ENCODE measurements at regions not wholly inside any gene's neighbourhood (a gene's known extent, or its start where the extent isn't known, plus 50 kb on each side); places are given as distances from the start of the nearest gene placed in this dataset.

DNA sequence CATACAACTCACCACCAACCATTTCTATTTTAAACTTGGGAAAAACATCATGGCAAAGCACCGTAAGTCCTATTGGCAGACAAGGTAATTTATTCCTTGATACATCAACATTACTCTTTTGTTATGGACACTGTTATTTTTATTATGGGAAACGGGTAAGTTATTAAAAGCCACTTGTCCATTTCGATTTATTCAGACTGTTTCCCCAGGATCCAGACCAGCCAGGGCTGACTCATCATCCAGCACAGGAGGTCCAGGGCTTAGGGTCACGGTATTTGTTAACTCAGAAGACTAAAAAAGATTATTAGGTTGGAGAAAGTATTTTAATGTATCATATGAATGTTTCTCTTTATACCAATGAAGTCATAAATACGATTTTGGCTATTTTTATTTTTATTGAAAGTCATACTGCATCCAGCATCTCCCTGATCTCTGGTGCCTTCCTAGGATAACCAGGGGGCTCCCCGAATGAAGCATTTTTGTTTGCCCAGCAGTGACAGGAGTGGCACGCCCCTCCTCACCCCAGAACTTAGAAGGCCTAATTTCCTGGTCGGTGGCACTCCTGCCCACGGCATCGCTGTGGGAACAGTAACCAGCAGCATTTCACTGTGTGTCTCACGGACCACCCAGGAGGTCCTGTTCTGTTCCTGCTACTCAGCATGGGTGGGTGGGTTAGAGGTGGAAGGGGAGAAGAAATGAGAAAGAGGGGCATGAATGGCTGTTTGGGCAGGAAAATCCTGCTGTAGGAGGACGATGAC is 446.1 kb downstream of the EIPR1 start:
- Histone ChIP-seq H3K4me3 (ENCODE audit: low read depth in 2 of 2, low read length in 1 of 2) (no peak overlapping the region), H3K4me1 (ENCODE audit: control insufficient read depth in 1 of 2, insufficient read depth in 2 of 2, low read depth in 1 of 2, low read length in 1 of 2) (peaks cover 0 to 19% of the 10 kb centered on the region in 2 experiments; a peak in 1 of 4 replicates), H2AFZ (ENCODE audit: low read depth) (no peak overlapping the region), H3K9me2 (no peaks in the 10 kb centered on the region; the same call in 1 of the 2 replicates), H3K4me2 (no peak overlapping the region), H3K79me2 (ENCODE audit: insufficient read depth) (no peaks in the 10 kb centered on the region), H4K20me1 (ENCODE audit: insufficient read depth) (no peaks in the 10 kb centered on the region), H3K27ac (ENCODE audit: low read depth in 2 of 2, low read length in 1 of 2) (no peak overlapping the region), H3F3A (replicated peaks; ENCODE audit: insufficient read depth) (no peaks in the 10 kb centered on the region), H3K9me3 (peaks cover 16% of the 10 kb centered on the region), H3K27me3 (ENCODE audit: insufficient read depth) (no peaks in the 10 kb centered on the region), H3K36me3 (replicated peaks in 1 of 2; ENCODE audit: control insufficient read depth in 1 of 2, insufficient read depth in 2 of 2, low read length in 1 of 2) (no peaks in the 10 kb centered on the region), H3K9ac (no peak overlapping the region)
- DNase-seq = no peak
- ChIA-PET CTCF (no interaction called here), POLR2A (no interaction called here)
- TF ChIP-seq MXI1 (IDR thresholded peaks at IDR 0.05; ENCODE audit: low read depth, low read length) (no peak), FOSL2 (IDR thresholded peaks at IDR 0.05; ENCODE audit: borderline replicate concordance, low read depth) (no peak), YY1 (IDR thresholded peaks at IDR 0.05; ENCODE audit: low read depth) (no peak), RXRA (IDR thresholded peaks at IDR 0.05; ENCODE audit: borderline replicate concordance, low read depth) (no peak), EZH2phosphoT487 (IDR thresholded peaks at IDR 0.05; ENCODE audit: borderline replicate concordance, low read depth) (no peak), MAX (IDR thresholded peaks at IDR 0.05; ENCODE audit: low read depth) (no peak), ZBTB33 (IDR thresholded peaks at IDR 0.05; ENCODE audit: borderline replicate concordance, low read depth) (no peak), RFX5 (IDR thresholded peaks at IDR 0.05; ENCODE audit: low read length) (no peak), FOXM1 (IDR thresholded peaks at IDR 0.05; ENCODE audit: low read depth) (no peak), IRF3 (IDR thresholded peaks at IDR 0.05; ENCODE audit: low read depth, low read length) (no peak), RAD21 (IDR thresholded peaks at IDR 0.05; ENCODE audit: low read length) (no peak), JUND (IDR thresholded peaks at IDR 0.05) (no peak), TEAD4 (IDR thresholded peaks at IDR 0.05; ENCODE audit: borderline replicate concordance, insufficient read depth) (no peak)
- TF ChIP-seq, protein P1, sequence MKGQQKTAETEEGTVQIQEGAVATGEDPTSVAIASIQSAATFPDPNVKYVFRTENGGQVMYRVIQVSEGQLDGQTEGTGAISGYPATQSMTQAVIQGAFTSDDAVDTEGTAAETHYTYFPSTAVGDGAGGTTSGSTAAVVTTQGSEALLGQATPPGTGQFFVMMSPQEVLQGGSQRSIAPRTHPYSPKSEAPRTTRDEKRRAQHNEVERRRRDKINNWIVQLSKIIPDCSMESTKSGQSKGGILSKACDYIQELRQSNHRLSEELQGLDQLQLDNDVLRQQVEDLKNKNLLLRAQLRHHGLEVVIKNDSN (IDR thresholded peaks at IDR 0.05; ENCODE audit: borderline replicate concordance, low read depth) = no peak
- TF ChIP-seq, protein P2, sequence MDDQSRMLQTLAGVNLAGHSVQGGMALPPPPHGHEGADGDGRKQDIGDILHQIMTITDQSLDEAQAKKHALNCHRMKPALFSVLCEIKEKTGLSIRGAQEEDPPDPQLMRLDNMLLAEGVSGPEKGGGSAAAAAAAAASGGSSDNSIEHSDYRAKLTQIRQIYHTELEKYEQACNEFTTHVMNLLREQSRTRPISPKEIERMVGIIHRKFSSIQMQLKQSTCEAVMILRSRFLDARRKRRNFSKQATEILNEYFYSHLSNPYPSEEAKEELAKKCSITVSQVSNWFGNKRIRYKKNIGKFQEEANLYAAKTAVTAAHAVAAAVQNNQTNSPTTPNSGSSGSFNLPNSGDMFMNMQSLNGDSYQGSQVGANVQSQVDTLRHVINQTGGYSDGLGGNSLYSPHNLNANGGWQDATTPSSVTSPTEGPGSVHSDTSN (IDR thresholded peaks at IDR 0.05) = no peak
- TF ChIP-seq, protein P3, sequence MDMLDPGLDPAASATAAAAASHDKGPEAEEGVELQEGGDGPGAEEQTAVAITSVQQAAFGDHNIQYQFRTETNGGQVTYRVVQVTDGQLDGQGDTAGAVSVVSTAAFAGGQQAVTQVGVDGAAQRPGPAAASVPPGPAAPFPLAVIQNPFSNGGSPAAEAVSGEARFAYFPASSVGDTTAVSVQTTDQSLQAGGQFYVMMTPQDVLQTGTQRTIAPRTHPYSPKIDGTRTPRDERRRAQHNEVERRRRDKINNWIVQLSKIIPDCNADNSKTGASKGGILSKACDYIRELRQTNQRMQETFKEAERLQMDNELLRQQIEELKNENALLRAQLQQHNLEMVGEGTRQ (IDR thresholded peaks at IDR 0.05; ENCODE audit: borderline replicate concordance, low read depth, low read length) = no peak
- 27% methylated on average over 12 of the region's 12 CpGs for WGBS (ENCODE audit: low lambda C conversion rate)
